Superior temporal gyrus (tissue), 1 donor: ENCODE measurements at regions not wholly inside any gene's neighbourhood (a gene's known extent, or its start where the extent isn't known, plus 50 kb on each side); places are given as distances from the start of the nearest gene placed in this dataset.

Experiments used
- DNase-seq: peaks from one replicate; pipeline ENCODE4 v3.0.0-alpha.2; 2016; ENCODE audit errors: extremely low spot score

- no peak for DNase-seq
These were observed 362.0 kb downstream of the IRX1 start for GRCh38 chr5:3957658-3958057.

GRCh38 chr5:3958389-3958788 is 362.8 kb downstream of the IRX1 start:
- DNase-seq = no peak

DNA sequence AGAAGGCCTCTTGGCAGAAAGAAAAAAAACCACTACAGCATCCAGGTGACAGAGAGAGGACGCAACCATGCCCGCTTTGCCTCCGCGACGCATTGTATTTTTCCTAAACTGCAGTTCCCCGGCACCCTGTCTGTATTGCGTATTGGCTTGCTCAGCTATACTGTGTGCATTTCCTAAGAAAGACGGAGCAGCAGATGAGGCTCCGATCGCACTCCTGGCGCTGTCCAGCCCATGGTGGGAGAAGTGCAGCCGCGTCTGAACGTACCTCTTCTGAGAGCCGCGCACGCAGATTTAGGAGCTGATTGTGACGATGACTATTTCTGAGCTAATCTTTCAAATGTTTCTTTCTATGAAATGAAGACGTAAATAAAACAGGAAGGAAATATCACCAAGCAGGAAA is 366.5 kb downstream of the IRX1 start:
- DNase-seq = no peak

- DNase-seq = no peak
These were observed 368.0 kb downstream of the IRX1 start for GRCh38 chr5:3963652-3964051.

DNA sequence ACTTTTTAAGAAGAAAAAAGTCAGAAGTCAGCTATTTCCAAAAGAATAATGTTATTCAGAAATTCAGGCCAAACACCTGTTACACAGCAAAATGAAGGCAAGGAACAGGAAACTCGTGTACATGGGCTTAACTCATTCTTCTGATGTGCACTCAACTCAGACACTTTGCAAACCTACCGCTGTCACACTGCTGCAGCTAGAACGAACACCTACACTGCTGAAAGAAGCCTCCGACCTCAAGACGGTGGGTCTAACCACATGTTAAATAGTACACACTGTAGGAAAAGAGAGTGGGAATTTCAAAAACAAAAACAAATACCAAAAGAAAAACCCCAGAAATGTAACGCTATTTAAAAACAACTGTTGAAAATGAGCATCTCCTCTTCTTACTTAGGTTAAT is 384.5 kb downstream of the IRX1 start:
- DNase-seq = no peak

- no peak for DNase-seq
These were observed 392.2 kb downstream of the IRX1 start for GRCh38 chr5:3987867-3988266.

- no peak for DNase-seq
These were observed 398.3 kb downstream of the IRX1 start for GRCh38 chr5:3993856-3994473.

GRCh38 chr5:3994628-3995027 is 399.0 kb downstream of the IRX1 start:
- DNase-seq = no peak

- DNase-seq = no peak
These were observed 400.5 kb downstream of the IRX1 start for GRCh38 chr5:3995954-3996619.

- DNase-seq = no peak
These were observed 401.2 kb downstream of the IRX1 start for GRCh38 chr5:3996707-3997336.

DNA sequence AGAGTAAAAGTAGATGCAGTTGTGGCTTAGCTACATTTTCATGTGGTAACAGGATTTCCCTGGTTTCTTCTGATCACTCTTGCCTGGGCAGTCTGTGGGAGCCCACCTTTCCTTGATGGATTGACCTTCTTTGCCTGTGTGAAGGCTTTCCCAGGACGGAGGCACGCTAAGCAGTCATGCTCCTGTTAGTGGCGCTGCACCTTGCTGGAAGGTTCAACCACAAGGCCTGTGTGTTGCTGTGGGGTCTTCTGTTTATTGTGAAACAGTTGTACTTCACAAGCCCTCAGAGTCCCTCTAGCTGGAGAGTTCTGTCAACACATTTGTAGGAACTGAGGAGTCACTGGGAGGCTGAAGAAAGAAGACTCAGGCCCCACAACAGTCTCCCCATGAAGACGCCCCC is 402.0 kb downstream of the IRX1 start:
- DNase-seq = no peak

- DNase-seq = no peak
These were observed 404.3 kb downstream of the IRX1 start for GRCh38 chr5:3999929-4000328.

DNA sequence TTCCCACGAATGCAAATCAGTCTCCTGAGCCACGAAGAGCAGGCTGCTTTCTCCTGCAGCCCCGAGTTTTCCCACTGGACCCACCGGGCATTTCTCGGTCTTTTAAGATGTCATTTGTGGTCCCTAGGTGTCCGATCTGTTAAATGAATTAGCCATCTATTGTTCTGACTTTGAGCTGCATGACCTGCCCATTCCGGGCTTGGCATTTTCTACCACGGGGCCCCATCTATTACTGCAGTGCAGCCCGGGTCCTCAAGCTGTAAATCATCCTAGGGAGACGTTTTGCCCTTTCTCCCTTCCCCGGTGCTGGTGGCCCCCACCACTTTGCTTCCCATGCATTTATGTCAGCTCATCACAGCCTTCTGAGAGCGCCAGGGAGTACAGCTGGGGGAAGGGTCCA is 405.4 kb downstream of the IRX1 start:
- DNase-seq = no peak

DNA sequence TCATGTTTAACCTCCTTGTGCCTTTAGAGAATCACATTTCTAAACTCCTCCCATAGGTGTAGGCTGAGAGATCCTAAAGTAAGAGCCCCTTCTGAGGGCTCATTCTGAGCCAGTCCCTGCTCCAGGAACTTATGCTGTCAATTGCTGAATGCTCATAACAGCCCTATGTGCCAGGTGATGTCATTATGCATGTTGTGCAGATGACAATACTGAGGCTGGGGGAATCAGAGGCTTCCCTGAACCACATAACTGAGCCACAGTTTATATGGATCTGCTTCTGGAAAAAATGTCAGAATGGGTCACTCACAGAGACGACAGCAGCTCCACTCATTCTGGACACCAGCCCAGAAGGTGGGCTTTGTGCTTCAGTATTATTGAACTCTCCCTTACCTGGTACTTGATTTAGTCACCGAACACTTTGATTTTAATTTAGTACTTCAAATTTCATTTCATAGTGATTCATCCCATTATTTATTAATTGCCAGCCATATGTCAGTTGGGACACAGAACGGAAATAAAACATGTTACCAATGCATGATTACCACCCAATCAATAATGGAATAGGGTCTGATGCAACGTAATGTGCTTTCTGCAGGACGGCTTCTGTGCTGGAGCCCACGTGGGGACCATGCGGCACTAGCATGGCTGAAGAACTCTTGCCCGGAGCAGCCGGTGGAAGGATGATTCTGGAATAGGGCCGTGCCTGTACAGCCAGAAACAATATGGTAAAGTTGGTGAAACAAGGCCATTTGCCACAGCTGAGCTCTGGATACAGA is 406.3 kb downstream of the IRX1 start:
- no peak for DNase-seq

- DNase-seq = no peak
These were observed 409.7 kb downstream of the IRX1 start for GRCh38 chr5:4005335-4005734.

- no peak for DNase-seq
These were observed 411.4 kb downstream of the IRX1 start for GRCh38 chr5:4007001-4007400.

DNA sequence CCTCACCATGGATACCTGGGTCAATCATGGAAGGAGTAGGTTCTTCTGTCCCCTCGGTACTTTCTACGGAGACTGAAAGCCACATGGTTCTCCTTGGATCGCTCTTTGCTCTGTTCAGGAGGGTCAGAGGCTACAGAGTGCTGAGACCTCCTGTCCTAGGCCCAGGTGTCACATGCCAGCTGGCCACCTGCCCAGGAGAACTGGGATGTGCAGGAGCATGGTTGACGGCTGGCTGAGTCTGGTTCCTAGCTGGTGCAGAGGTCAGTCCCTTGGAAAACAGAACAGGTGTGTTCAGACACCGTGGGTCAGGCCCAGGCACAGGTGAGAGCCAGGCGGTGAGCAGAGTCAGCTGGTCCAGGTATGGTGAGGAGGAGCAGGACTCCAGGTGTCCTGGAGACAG is 416.3 kb downstream of the IRX1 start:
- no peak for DNase-seq

- DNase-seq = no peak
These were observed 417.7 kb downstream of the IRX1 start for GRCh38 chr5:4013106-4013898.

GRCh38 chr5:4015709-4016108 is 420.1 kb downstream of the IRX1 start:
- no peak for DNase-seq

GRCh38 chr5:4017076-4017803 is 421.6 kb downstream of the IRX1 start:
- DNase-seq = no peak

DNA sequence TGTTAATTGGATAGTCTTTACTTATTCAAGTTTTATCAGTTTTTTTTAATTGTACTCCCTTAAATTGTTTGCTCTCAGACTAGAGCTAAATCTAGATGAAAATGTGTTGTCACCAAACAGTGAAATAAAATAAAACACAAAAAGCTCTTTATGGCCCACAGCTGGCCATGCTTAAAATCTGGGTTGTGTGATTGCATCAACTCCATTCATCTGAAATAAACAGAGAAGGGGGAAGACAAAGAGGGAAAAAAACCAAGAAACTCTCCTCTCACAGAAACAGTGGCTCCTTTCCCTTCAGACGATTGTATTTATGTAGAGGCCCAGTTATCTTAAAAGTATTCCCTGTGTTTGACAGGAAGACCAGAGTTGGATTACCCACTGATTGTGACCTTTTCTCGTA is 422.4 kb downstream of the IRX1 start:
- peak; percentile 34 for DNase-seq
